ENCODE measurements at regions not wholly inside any gene's neighbourhood (a gene's known extent, or its start where the extent isn't known, plus 50 kb on each side); places are given as distances from the start of the nearest gene placed in this dataset.

DNA sequence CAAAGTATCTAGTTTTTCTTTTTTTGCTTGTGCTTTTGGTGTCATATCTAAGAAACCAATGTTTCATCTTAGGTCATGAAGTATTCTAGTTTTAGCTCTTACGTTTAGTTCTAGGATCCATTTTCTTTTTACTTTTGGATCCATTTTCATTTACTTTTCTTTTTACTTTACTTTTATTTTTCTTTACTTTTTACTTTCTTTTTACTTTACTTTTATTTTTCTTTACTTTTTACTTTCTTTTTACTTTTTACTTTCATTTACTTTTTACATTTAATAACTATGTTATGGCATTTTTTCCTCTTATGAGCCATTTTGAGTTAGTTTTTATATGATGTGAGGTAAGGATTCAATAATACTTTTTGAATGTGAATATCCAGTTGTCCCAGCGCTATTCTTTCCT, 213.4 kb downstream of the ZFP36L2 start:
- TF ChIP-seq, protein P1, sequence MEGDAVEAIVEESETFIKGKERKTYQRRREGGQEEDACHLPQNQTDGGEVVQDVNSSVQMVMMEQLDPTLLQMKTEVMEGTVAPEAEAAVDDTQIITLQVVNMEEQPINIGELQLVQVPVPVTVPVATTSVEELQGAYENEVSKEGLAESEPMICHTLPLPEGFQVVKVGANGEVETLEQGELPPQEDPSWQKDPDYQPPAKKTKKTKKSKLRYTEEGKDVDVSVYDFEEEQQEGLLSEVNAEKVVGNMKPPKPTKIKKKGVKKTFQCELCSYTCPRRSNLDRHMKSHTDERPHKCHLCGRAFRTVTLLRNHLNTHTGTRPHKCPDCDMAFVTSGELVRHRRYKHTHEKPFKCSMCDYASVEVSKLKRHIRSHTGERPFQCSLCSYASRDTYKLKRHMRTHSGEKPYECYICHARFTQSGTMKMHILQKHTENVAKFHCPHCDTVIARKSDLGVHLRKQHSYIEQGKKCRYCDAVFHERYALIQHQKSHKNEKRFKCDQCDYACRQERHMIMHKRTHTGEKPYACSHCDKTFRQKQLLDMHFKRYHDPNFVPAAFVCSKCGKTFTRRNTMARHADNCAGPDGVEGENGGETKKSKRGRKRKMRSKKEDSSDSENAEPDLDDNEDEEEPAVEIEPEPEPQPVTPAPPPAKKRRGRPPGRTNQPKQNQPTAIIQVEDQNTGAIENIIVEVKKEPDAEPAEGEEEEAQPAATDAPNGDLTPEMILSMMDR (IDR thresholded peaks at IDR 0.05 in 2 of 3, conservative IDR thresholded peaks at IDR 0.05 in 1 of 3; ENCODE audit: borderline replicate concordance in 1 of 3, insufficient read depth in 1 of 3, low read depth in 2 of 3, low read length in 2 of 3), result no peak
- TF ChIP-seq POLR2AphosphoS5 (IDR thresholded peaks at IDR 0.05; ENCODE audit: low read depth, low read length), result no peak
- no peak for TF ChIP-seq EZH2phosphoT487 (IDR thresholded peaks at IDR 0.05; ENCODE audit: borderline replicate concordance)
- no peak for TF ChIP-seq POLR2A (IDR thresholded peaks at IDR 0.05; ENCODE audit: borderline replicate concordance, extremely low read depth, insufficient read depth, insufficient read length)
- TF ChIP-seq, protein P2, sequence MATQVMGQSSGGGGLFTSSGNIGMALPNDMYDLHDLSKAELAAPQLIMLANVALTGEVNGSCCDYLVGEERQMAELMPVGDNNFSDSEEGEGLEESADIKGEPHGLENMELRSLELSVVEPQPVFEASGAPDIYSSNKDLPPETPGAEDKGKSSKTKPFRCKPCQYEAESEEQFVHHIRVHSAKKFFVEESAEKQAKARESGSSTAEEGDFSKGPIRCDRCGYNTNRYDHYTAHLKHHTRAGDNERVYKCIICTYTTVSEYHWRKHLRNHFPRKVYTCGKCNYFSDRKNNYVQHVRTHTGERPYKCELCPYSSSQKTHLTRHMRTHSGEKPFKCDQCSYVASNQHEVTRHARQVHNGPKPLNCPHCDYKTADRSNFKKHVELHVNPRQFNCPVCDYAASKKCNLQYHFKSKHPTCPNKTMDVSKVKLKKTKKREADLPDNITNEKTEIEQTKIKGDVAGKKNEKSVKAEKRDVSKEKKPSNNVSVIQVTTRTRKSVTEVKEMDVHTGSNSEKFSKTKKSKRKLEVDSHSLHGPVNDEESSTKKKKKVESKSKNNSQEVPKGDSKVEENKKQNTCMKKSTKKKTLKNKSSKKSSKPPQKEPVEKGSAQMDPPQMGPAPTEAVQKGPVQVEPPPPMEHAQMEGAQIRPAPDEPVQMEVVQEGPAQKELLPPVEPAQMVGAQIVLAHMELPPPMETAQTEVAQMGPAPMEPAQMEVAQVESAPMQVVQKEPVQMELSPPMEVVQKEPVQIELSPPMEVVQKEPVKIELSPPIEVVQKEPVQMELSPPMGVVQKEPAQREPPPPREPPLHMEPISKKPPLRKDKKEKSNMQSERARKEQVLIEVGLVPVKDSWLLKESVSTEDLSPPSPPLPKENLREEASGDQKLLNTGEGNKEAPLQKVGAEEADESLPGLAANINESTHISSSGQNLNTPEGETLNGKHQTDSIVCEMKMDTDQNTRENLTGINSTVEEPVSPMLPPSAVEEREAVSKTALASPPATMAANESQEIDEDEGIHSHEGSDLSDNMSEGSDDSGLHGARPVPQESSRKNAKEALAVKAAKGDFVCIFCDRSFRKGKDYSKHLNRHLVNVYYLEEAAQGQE (IDR thresholded peaks at IDR 0.05; ENCODE audit: low read depth), result no peak
- no peak for TF ChIP-seq SIN3A (IDR thresholded peaks at IDR 0.05; ENCODE audit: low read depth)
- no peak for TF ChIP-seq FOSL1 (IDR thresholded peaks at IDR 0.05; ENCODE audit: low read depth)
- no peak for TF ChIP-seq SP1 (IDR thresholded peaks at IDR 0.05; ENCODE audit: low read depth)
- no peak for TF ChIP-seq EZH2 (IDR thresholded peaks at IDR 0.05)
- no peak for TF ChIP-seq SRF (IDR thresholded peaks at IDR 0.05; ENCODE audit: low read depth)
- no peak for TF ChIP-seq MAX (IDR thresholded peaks at IDR 0.05)
